Choroid plexus epithelial cell (primary cell): ENCODE measurements at regions not wholly inside any gene's neighbourhood (a gene's known extent, or its start where the extent isn't known, plus 50 kb on each side); places are given as distances from the start of the nearest gene placed in this dataset.
"Not testable (repeated sequence)": the region's sequence is repeated elsewhere in the genome, so short reads cannot be mapped to it uniquely, and the experiment has no call there.

Experiments
- DNase-seq: peaks from one replicate; pipeline ENCODE4 v3.0.0-alpha.2; 2010; ENCODE audit warnings: low read depth
- H3K4me3 ChIP-seq: 2 replicates; pipeline ENCODE4 v1.5.1; 2011; ENCODE audit warnings: low read depth, mild to moderate bottlenecking, control low read depth, low read length, moderate library complexity
- CTCF ChIP-seq: conservative IDR thresholded peaks from 2 replicates; pipeline ENCODE4 v1.5.1; 2011; ENCODE audit warnings: low read depth, mild to moderate bottlenecking, control low read depth, inconsistent platforms, low read length, moderate library complexity

GRCh38 chr1:229148041-229148671 is 122.8 kb upstream of the RAB4A start:
- peak; percentile 30 for DNase-seq
- no peak overlapping the region for H3K4me3 ChIP-seq
- no peak for TF ChIP-seq CTCF

- H3K4me3 ChIP-seq: no peak overlapping the region
- no peak for TF ChIP-seq CTCF
- no peak for DNase-seq
Observed at GRCh38 chr1:229148743-229149142, 122.2 kb upstream of the RAB4A start.

- TF ChIP-seq CTCF: no peak
- H3K4me3 ChIP-seq: no peak overlapping the region
- DNase-seq: no peak
Observed at GRCh38 chr1:229149435-229149834, 121.5 kb upstream of the RAB4A start.

- TF ChIP-seq CTCF: no peak
- no peak overlapping the region for H3K4me3 ChIP-seq
- no peak for DNase-seq
Observed at GRCh38 chr1:229150518-229150917, 120.4 kb upstream of the RAB4A start.

- DNase-seq, H3K4me3 ChIP-seq: not testable (repeated sequence)
Observed at GRCh38 chr1:229151412-229151811, 119.5 kb upstream of the RAB4A start.

- H3K4me3 ChIP-seq: no peak overlapping the region
- no peak for DNase-seq
- no peak for TF ChIP-seq CTCF
Observed at GRCh38 chr1:229152311-229152710, 118.6 kb upstream of the RAB4A start.

GRCh38 chr1:229153955-229154548 is 116.9 kb upstream of the RAB4A start:
- no peak overlapping the region for H3K4me3 ChIP-seq
- DNase-seq: no peak
- TF ChIP-seq CTCF: no peak
